HT1080 (cell line): ENCODE measurements at regions not wholly inside any gene's neighbourhood (a gene's known extent, or its start where the extent isn't known, plus 50 kb on each side); places are given as distances from the start of the nearest gene placed in this dataset.
A peak's percentile ranks its signal among the peaks of the same experiment; 100 is the strongest.
"Not testable (repeated sequence)": the region's sequence is repeated elsewhere in the genome, so short reads cannot be mapped to it uniquely, and the experiment has no call there.

Experiments used
- DNase-seq: peaks from one replicate; pipeline ENCODE4 v3.0.0-alpha.2; 2015; ENCODE audit warnings: low read depth

- no peak for DNase-seq
Measured at GRCh38 chr2:175363699-175364098, 182.2 kb upstream of the ATP5MC3 start.

GRCh38 chr2:175362331-175362730 is 180.8 kb upstream of the ATP5MC3 start:
- DNase-seq: no peak

GRCh38 chr2:175359710-175360109 is 178.2 kb upstream of the ATP5MC3 start:
- no peak for DNase-seq

GRCh38 chr2:175356901-175357300 is 175.4 kb upstream of the ATP5MC3 start:
- DNase-seq: no peak

- no peak for DNase-seq
Measured at GRCh38 chr2:175355246-175355645, 173.7 kb upstream of the ATP5MC3 start.

GRCh38 chr2:175353275-175353674 is 171.8 kb upstream of the ATP5MC3 start:
- no peak for DNase-seq

- DNase-seq: no peak
Measured at GRCh38 chr2:175351512-175351911, 170.0 kb upstream of the ATP5MC3 start.

- no peak for DNase-seq
Measured at GRCh38 chr2:175350105-175350504, 168.6 kb upstream of the ATP5MC3 start.

- DNase-seq: no peak
Measured at GRCh38 chr2:175342085-175342484, 160.6 kb upstream of the ATP5MC3 start.

GRCh38 chr2:175330195-175330594 is 148.7 kb upstream of the ATP5MC3 start:
- no peak for DNase-seq

- no peak for DNase-seq
Measured at GRCh38 chr2:175326801-175327200, 145.3 kb upstream of the ATP5MC3 start.

- not testable (repeated sequence) for DNase-seq
Measured at GRCh38 chr2:175326164-175326563, 144.7 kb upstream of the ATP5MC3 start.

GRCh38 chr2:175323162-175323561 is 141.7 kb upstream of the ATP5MC3 start:
- DNase-seq: no peak

- no peak for DNase-seq
Measured at GRCh38 chr2:175318542-175318941, 137.0 kb upstream of the ATP5MC3 start.

GRCh38 chr2:175317751-175318150 is 136.2 kb upstream of the ATP5MC3 start:
- no peak for DNase-seq

GRCh38 chr2:175312137-175312536 is 130.6 kb upstream of the ATP5MC3 start:
- DNase-seq: no peak

GRCh38 chr2:175310813-175311504 is 129.4 kb upstream of the ATP5MC3 start:
- DNase-seq: no peak

GRCh38 chr2:175309799-175310198 is 128.3 kb upstream of the ATP5MC3 start:
- DNase-seq: peak; percentile 10

- no peak for DNase-seq
Measured at GRCh38 chr2:175308005-175308404, 126.5 kb upstream of the ATP5MC3 start.

GRCh38 chr2:175304541-175304940 is 123.0 kb upstream of the ATP5MC3 start:
- DNase-seq: no peak

- DNase-seq: peak; percentile 21
Measured at GRCh38 chr2:175293776-175294175, 112.3 kb upstream of the ATP5MC3 start.

- no peak for DNase-seq
Measured at GRCh38 chr2:175293195-175293594, 111.7 kb upstream of the ATP5MC3 start.

GRCh38 chr2:175282886-175283285 is 101.4 kb upstream of the ATP5MC3 start:
- no peak for DNase-seq

- DNase-seq: peak; percentile 28
Measured at GRCh38 chr2:175282300-175282699, 100.8 kb upstream of the ATP5MC3 start.
